C4-2B (cell line): ENCODE measurements at regions not wholly inside any gene's neighbourhood (a gene's known extent, or its start where the extent isn't known, plus 50 kb on each side); places are given as distances from the start of the nearest gene placed in this dataset.

Experiments
- CTCF ChIP-seq: fragments of 450-650 bp; conservative IDR thresholded peaks from 2 replicates; pipeline ENCODE4 v1.5.1; 2017; ENCODE audit warnings: mild to moderate bottlenecking
- ZFX ChIP-seq: fragments of 450-650 bp; IDR thresholded peaks from 2 replicates; pipeline ENCODE4 v1.6.1; 2017

GRCh38 chr16:5383737-5384136 lies 286.1 kb upstream of the EEF2KMT start:
- TF ChIP-seq CTCF (no peak), ZFX (no peak)
